Gastrocnemius medialis (tissue), 4 donors: ENCODE measurements at regions not wholly inside any gene's neighbourhood (a gene's known extent, or its start where the extent isn't known, plus 50 kb on each side); places are given as distances from the start of the nearest gene placed in this dataset.

ENCODE experiments used
- ATAC-seq, 2 donors: fragments of 150-250 bp; one replicate each; pipeline ENCODE4 v1.9.1; 2016
- DNase-seq, 2 donors: peaks; one replicate each; pipeline ENCODE4 v3.0.0-alpha.2; 2019
- H3K27ac ChIP-seq, 4 donors: fragments of 200-600 bp; sonication (generic); 1 replicate in 1 of 4; 2 replicates in 3 of 4; pipeline ENCODE4 v1.5.1; 2016 to 2018; ENCODE audit warnings: mild to moderate bottlenecking in 2 of 4, moderate library complexity in 1 of 4
- H3K27me3 ChIP-seq, 3 donors: fragments of 200-600 bp; sonication (generic) in 2 of 3; 1 replicate in 1 of 3; 2 replicates in 2 of 3; pipeline versions ENCODE4 v1.5.1 to v1.6.0; 2016 to 2019; ENCODE audit warnings: mild to moderate bottlenecking in 1 of 3, moderate library complexity in 1 of 3
- H3K36me3 ChIP-seq, 2 donors: fragments of 200-600 bp; sonication (generic) in 1 of 2; one replicate each; pipeline ENCODE4 v1.5.1; 2017 to 2018
- H3K4me1 ChIP-seq, 2 donors: fragments of 200-600 bp; sonication (generic) in 1 of 2; one replicate each; pipeline ENCODE4 v1.5.1; 2016 to 2017; ENCODE audit warnings: mild to moderate bottlenecking in 2 of 2
- H3K4me3 ChIP-seq, 4 donors: fragments of 200-600 bp; sonication (generic) in 3 of 4; 1 replicate in 1 of 4; 2 replicates in 3 of 4; pipeline ENCODE4 v1.5.1; 2016 to 2019; ENCODE audit warnings: mild to moderate bottlenecking in 2 of 4
- H3K9me3 ChIP-seq, 3 donors: fragments of 200-600 bp; sonication (generic) in 2 of 3; 1 replicate in 1 of 3; 2 replicates in 2 of 3; pipeline ENCODE4 v1.5.1; 2016 to 2019
- POLR2A ChIP-seq, 2 donors: fragments of 450-650 bp; IDR thresholded peaks; one replicate each; pipeline ENCODE4 v1.6.1; 2017; ENCODE audit warnings: antibody characterized with exemption in 2 of 2, mild to moderate bottlenecking in 2 of 2, moderate library complexity in 2 of 2
- in situ Hi-C, 4 donors: fragments of 200-750 bp; cut with MboI; loops; one replicate each; pipeline versions ENCODE4 v1.15.0 to v1.8.0; 2017; ENCODE audit warnings: low sequenced_read_pairs in 4 of 4
- intact Hi-C: fragments of 100-400 bp; cut with DNase I; formaldehyde crosslinking; loops from one replicate; pipeline ENCODE4 v1.15.1; 2023; ENCODE audit warnings: low total_unique reads
- TF ChIP-seq, protein P1 (sequence below), 5 experiments: fragments of 450-650 bp in 3 of 5; fragments of 200-600 bp in 2 of 5; sonication (generic) in 2 of 5; IDR thresholded peaks in 4 of 5; conservative IDR thresholded peaks in 1 of 5; 1 replicate in 4 of 5; 2 replicates in 1 of 5; pipeline ENCODE4 v1.5.1; 2016 to 2019; ENCODE audit warnings: antibody characterized with exemption in 5 of 5, mild to moderate bottlenecking in 3 of 5, moderate library complexity in 3 of 5

DNA sequence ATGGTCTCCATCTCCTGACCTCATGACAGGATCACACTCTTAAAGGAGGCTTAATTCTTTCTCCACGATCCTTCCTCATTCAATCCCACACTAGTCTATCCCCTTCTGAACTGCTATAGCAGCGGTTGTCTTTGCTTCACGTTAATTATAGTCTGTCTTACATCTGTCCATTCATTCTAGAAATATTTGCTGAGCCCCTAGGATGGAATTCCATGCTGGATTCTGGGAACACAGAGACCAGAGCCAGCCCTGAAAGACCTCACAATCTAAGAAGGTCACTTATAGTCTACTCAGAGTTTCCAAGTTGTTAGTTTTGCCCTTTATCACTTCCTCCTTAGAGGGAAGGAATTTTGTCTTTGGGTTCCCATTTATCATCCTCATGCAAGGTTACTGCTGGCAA is 193.5 kb downstream of the GAS1 start:
- ATAC-seq (no peak), DNase-seq (no peak)
- H3K27ac ChIP-seq: no peak overlapping the region
- H3K4me1 ChIP-seq: no peaks in the 10 kb centered on the region
- intact Hi-C loops (no loop called here), in situ Hi-C loops (no loop called here)
- H3K9me3 ChIP-seq: no peaks in the 10 kb centered on the region
- TF ChIP-seq, protein P1, sequence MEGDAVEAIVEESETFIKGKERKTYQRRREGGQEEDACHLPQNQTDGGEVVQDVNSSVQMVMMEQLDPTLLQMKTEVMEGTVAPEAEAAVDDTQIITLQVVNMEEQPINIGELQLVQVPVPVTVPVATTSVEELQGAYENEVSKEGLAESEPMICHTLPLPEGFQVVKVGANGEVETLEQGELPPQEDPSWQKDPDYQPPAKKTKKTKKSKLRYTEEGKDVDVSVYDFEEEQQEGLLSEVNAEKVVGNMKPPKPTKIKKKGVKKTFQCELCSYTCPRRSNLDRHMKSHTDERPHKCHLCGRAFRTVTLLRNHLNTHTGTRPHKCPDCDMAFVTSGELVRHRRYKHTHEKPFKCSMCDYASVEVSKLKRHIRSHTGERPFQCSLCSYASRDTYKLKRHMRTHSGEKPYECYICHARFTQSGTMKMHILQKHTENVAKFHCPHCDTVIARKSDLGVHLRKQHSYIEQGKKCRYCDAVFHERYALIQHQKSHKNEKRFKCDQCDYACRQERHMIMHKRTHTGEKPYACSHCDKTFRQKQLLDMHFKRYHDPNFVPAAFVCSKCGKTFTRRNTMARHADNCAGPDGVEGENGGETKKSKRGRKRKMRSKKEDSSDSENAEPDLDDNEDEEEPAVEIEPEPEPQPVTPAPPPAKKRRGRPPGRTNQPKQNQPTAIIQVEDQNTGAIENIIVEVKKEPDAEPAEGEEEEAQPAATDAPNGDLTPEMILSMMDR (IDR thresholded peaks at IDR 0.05 in 4 of 5, conservative IDR thresholded peaks at IDR 0.05 in 1 of 5): no peak
- no peak for TF ChIP-seq POLR2A (IDR thresholded peaks at IDR 0.05)
- no peaks in the 10 kb centered on the region for H3K27me3 ChIP-seq
- no peak overlapping the region for H3K4me3 ChIP-seq
- H3K36me3 ChIP-seq: no peaks in the 10 kb centered on the region

DNA sequence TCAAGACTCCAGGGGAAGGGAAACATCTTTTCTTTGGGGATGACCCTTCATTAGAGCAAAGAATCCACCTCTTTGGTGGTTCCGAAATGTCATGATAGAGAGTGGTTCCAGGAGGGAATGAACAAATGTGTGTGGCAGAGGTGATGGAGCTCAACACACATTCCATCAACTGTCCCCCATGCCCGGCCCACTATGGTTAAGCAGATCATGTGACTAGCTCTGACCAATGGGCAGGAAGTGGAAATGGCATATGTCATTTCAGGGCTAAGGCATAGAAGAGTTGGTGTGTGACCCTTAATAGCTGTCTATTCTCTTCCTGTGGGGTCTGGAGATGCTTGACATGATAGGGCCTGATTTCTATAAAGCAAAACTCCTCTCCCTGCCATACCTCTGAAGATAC is 194.6 kb downstream of the GAS1 start:
- Histone ChIP-seq H3K4me3 (no peak overlapping the region), H3K4me1 (no peaks in the 10 kb centered on the region), H3K27ac (no peak overlapping the region), H3K9me3 (no peaks in the 10 kb centered on the region), H3K27me3 (no peaks in the 10 kb centered on the region), H3K36me3 (no peaks in the 10 kb centered on the region)
- intact Hi-C loops (no loop called here), in situ Hi-C loops (no loop called here)
- TF ChIP-seq POLR2A (IDR thresholded peaks at IDR 0.05): no peak
- TF ChIP-seq, protein P1 (IDR thresholded peaks at IDR 0.05 in 4 of 5, conservative IDR thresholded peaks at IDR 0.05 in 1 of 5): no peak
- ATAC-seq: no peak
- no peak for DNase-seq

DNA sequence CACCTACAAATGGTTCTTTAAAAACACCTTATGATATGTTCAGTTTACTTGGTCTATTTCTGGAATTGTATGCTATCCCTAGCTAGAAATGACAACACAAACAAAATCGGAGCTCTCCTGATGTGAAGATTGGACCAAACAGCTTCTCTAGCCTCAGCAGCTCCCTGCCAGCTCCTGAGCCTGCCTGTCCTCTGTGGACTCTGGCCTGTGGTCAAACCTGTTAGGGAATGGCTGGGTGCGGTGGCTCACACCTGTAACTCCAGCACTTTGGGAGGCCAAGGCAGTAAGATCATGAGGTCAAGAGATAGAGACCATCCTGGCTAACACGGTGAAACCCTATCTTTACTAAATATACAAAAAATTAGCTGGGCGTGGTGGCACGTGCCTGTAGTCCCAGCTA is 195.3 kb downstream of the GAS1 start:
- no peak overlapping the region for H3K27ac ChIP-seq
- H3K27me3 ChIP-seq: no peaks in the 10 kb centered on the region
- no peak for ATAC-seq
- in situ Hi-C loops (no loop called here), intact Hi-C loops (no loop called here)
- no peak for TF ChIP-seq POLR2A (IDR thresholded peaks at IDR 0.05)
- TF ChIP-seq, protein P1 (IDR thresholded peaks at IDR 0.05 in 4 of 5, conservative IDR thresholded peaks at IDR 0.05 in 1 of 5): no peak
- no peak overlapping the region for H3K4me3 ChIP-seq
- H3K36me3 ChIP-seq: no peaks in the 10 kb centered on the region
- no peaks in the 10 kb centered on the region for H3K9me3 ChIP-seq
- no peaks in the 10 kb centered on the region for H3K4me1 ChIP-seq
- DNase-seq: no peak

DNA sequence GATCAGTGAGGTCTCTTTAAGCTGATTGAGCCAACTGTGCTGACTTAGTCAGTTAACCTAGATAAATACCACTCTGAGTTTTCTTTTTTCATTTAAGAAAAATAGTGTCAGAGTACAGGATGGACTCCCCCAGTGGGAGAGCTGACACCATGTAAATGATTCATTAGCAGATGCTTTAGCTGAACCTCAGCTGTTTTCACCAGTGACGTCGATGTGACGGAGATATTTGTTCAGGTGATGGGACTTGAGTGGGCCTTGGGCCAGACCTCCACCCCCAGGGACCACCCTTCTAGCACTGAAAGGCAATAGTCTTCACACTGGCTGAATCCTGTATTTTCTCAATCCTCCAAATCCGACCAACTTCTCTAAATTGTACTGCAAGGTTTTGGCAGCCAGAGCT is 196.1 kb downstream of the GAS1 start:
- Histone ChIP-seq H3K27me3 (no peaks in the 10 kb centered on the region), H3K36me3 (no peaks in the 10 kb centered on the region), H3K4me3 (no peak overlapping the region), H3K9me3 (no peaks in the 10 kb centered on the region), H3K4me1 (no peaks in the 10 kb centered on the region), H3K27ac (no peak overlapping the region)
- ATAC-seq (no peak), DNase-seq (no peak)
- intact Hi-C loops: no loop called here
- in situ Hi-C loops: no loop called here
- TF ChIP-seq POLR2A (IDR thresholded peaks at IDR 0.05): no peak
- TF ChIP-seq, protein P1 (IDR thresholded peaks at IDR 0.05 in 4 of 5, conservative IDR thresholded peaks at IDR 0.05 in 1 of 5): no peak

DNA sequence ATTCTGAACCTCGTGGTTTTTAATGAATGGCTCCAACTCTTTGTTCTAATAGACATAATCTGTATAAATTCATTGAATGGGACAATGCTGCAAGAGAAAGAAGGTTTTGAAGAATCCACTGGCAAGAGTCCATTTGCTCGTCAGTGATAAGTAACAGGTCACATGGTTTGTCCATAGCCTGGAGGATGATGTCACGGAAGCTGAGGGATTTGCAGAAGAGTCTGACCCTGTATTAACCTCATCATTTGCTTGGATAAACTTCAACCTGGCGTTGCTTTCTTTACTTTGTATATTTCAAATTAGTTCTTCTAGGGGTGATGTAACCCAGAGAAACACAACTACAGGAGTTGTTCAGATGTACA is 197.4 kb downstream of the GAS1 start:
- no peak overlapping the region for H3K4me3 ChIP-seq
- ATAC-seq (no peak), DNase-seq (no peak)
- intact Hi-C loops (no loop called here), in situ Hi-C loops (loop anchor here in 1 of 4 donors (25.0 kb wide), 2 partner anchors 113 to 263 kb away; no protein-coding TSS in a partner anchor)
- no peaks in the 10 kb centered on the region for H3K4me1 ChIP-seq
- H3K9me3 ChIP-seq: no peaks in the 10 kb centered on the region
- TF ChIP-seq, protein P1 (IDR thresholded peaks at IDR 0.05 in 4 of 5, conservative IDR thresholded peaks at IDR 0.05 in 1 of 5): no peak
- no peak for TF ChIP-seq POLR2A (IDR thresholded peaks at IDR 0.05)
- no peak overlapping the region for H3K27ac ChIP-seq
- H3K27me3 ChIP-seq: no peaks in the 10 kb centered on the region
- no peaks in the 10 kb centered on the region for H3K36me3 ChIP-seq
